ENCODE measurements at regions not wholly inside any gene's neighbourhood (a gene's known extent, or its start where the extent isn't known, plus 50 kb on each side); places are given as distances from the start of the nearest gene placed in this dataset.

DNA sequence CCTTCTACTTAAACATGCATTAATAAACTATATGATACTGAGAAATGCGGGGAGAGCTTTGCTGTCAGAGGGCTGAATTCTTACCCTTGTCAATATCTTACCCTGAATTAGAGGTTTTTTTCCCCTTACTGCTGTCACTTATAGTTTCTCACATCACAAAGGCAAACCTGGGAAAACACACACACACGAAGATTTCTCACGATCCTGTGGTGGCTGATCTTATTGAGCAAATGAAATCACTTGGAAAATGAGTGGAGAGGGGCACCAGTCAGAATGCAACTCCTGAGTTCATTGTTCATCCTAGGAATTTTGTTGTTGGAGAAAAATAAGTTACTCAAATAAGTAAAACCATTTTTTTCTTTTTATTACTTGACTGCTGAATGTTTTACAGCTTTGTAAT, 673.6 kb downstream of the EDEM1 start:
- Histone ChIP-seq H3K36me3 (no peaks in the 10 kb centered on the region), H3K27me3 (ENCODE audit: insufficient read depth, low read depth, severe bottlenecking) (peaks cover 27% of the 10 kb centered on the region), H3K27ac (no peak overlapping the region), H3K4me3 (ENCODE audit: low read depth, low read length) (no peak overlapping the region), H3K9me3 (ENCODE audit: severe bottlenecking) (no peaks in the 10 kb centered on the region)
- TF ChIP-seq, protein P1, sequence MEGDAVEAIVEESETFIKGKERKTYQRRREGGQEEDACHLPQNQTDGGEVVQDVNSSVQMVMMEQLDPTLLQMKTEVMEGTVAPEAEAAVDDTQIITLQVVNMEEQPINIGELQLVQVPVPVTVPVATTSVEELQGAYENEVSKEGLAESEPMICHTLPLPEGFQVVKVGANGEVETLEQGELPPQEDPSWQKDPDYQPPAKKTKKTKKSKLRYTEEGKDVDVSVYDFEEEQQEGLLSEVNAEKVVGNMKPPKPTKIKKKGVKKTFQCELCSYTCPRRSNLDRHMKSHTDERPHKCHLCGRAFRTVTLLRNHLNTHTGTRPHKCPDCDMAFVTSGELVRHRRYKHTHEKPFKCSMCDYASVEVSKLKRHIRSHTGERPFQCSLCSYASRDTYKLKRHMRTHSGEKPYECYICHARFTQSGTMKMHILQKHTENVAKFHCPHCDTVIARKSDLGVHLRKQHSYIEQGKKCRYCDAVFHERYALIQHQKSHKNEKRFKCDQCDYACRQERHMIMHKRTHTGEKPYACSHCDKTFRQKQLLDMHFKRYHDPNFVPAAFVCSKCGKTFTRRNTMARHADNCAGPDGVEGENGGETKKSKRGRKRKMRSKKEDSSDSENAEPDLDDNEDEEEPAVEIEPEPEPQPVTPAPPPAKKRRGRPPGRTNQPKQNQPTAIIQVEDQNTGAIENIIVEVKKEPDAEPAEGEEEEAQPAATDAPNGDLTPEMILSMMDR (IDR thresholded peaks at IDR 0.05; ENCODE audit: low read depth, low read length) = no peak
- DNase-seq = no peak

DNA sequence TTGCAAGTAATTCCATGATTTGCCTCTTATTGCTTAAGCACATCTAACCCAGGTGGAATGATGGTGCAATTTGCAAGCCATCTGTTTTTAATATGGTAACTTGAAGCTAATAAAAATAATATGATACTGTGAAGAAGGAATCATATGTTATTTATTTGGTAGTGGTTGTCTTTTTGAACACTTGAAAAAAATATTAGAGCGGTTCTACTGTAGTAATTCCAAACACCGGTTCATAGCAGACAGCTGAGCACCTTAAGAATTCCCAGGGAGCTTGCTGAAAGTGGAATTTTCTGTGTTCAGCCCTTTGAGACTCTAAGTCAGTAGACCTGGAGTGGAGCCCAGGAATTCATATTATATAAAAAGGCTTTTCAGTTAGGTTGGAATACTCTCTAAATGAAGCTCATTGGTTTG, 687.4 kb downstream of the EDEM1 start:
- H3K4me3 ChIP-seq (ENCODE audit: low read depth, low read length) = no peak overlapping the region
- no peaks in the 10 kb centered on the region for H3K36me3 ChIP-seq
- DNase-seq = no peak
- no peaks in the 10 kb centered on the region for H3K9me3 ChIP-seq (ENCODE audit: severe bottlenecking)
- H3K27ac ChIP-seq = no peak overlapping the region
- TF ChIP-seq, protein P1 (IDR thresholded peaks at IDR 0.05; ENCODE audit: low read depth, low read length) = no peak
- H3K27me3 ChIP-seq (ENCODE audit: insufficient read depth, low read depth, severe bottlenecking) = peaks cover 34% of the 10 kb centered on the region

GRCh38 chr3:5888851-5889250, 701.3 kb downstream of the EDEM1 start:
- H3K27me3 ChIP-seq (ENCODE audit: insufficient read depth, low read depth, severe bottlenecking) = peaks cover 27% of the 10 kb centered on the region
- H3K9me3 ChIP-seq (ENCODE audit: severe bottlenecking) = no peaks in the 10 kb centered on the region
- TF ChIP-seq, protein P1 (IDR thresholded peaks at IDR 0.05; ENCODE audit: low read depth, low read length) = no peak
- no peaks in the 10 kb centered on the region for H3K36me3 ChIP-seq
- no peak for DNase-seq
- no peak overlapping the region for H3K4me3 ChIP-seq (ENCODE audit: low read depth, low read length)
- H3K27ac ChIP-seq = no peak overlapping the region

GRCh38 chr3:5889374-5889773, 701.9 kb downstream of the EDEM1 start:
- Histone ChIP-seq H3K4me3 (ENCODE audit: low read depth, low read length) (no peak overlapping the region), H3K9me3 (ENCODE audit: severe bottlenecking) (no peaks in the 10 kb centered on the region), H3K36me3 (no peaks in the 10 kb centered on the region), H3K27me3 (ENCODE audit: insufficient read depth, low read depth, severe bottlenecking) (peaks cover 32% of the 10 kb centered on the region), H3K27ac (no peak overlapping the region)
- TF ChIP-seq, protein P1 (IDR thresholded peaks at IDR 0.05; ENCODE audit: low read depth, low read length) = no peak
- no peak for DNase-seq

DNA sequence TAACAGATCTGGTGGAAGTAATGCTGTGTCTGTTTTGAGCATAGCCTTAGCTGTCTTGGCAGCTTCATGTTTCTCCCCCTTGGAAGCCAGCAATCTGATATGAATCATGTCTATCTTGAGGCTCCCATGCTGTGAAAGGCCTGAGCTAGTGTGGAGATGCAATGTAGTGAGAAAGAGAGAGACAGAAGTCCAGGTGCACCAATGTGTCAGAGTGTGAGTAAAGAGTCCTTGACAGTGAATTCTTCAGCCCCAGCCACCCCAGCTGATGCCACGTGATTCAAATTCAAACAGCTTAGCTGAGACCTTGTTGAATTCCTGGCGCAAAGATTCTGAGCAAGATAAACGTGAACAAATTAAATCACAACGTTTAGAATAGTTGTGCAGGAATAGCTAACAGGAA, 704.2 kb downstream of the EDEM1 start:
- Histone ChIP-seq H3K27me3 (ENCODE audit: insufficient read depth, low read depth, severe bottlenecking) (peaks cover 40% of the 10 kb centered on the region), H3K36me3 (no peaks in the 10 kb centered on the region), H3K27ac (no peak overlapping the region), H3K4me3 (ENCODE audit: low read depth, low read length) (no peak overlapping the region), H3K9me3 (ENCODE audit: severe bottlenecking) (no peaks in the 10 kb centered on the region)
- TF ChIP-seq, protein P1 (IDR thresholded peaks at IDR 0.05; ENCODE audit: low read depth, low read length) = no peak
- no peak for DNase-seq

DNA sequence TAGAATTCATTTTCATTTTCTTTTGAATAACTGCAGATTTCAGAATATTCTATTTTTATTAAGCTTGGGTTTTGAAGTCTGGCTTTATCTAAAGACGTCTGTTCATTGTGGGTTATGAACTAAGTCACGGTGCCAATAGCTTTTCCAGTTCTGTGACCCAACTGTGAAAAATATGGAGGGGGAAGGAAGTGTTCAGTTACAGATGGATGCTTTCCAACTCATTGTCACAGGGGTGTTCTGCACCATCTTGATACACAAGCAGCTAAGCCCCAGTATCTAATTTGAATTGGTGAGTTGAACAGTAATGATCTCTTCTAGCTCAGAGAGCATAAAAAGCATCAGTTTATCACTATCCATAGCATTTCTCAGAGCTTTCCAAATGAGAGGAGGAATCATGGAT, 710.6 kb downstream of the EDEM1 start:
- Histone ChIP-seq H3K9me3 (ENCODE audit: severe bottlenecking) (no peaks in the 10 kb centered on the region), H3K4me3 (ENCODE audit: low read depth, low read length) (no peak overlapping the region), H3K27me3 (ENCODE audit: insufficient read depth, low read depth, severe bottlenecking) (peaks cover 42% of the 10 kb centered on the region), H3K36me3 (no peaks in the 10 kb centered on the region), H3K27ac (no peak overlapping the region)
- TF ChIP-seq, protein P1 (IDR thresholded peaks at IDR 0.05; ENCODE audit: low read depth, low read length) = no peak
- DNase-seq = no peak

All from WERI-Rb-1 (cell line).